NCI-H1417 treated with DMSO at 0.1 percent for 48 hours (cell line): ENCODE measurements at regions not wholly inside any gene's neighbourhood (a gene's known extent, or its start where the extent isn't known, plus 50 kb on each side); places are given as distances from the start of the nearest gene placed in this dataset.
"Not testable (repeated sequence)": the region's sequence is repeated elsewhere in the genome, so short reads cannot be mapped to it uniquely, and the experiment has no call there.

Experiments
- DNase-seq: peaks from one replicate; lab custom pipeline; 2025; lab: John Stamatoyannopoulos, UW

DNA sequence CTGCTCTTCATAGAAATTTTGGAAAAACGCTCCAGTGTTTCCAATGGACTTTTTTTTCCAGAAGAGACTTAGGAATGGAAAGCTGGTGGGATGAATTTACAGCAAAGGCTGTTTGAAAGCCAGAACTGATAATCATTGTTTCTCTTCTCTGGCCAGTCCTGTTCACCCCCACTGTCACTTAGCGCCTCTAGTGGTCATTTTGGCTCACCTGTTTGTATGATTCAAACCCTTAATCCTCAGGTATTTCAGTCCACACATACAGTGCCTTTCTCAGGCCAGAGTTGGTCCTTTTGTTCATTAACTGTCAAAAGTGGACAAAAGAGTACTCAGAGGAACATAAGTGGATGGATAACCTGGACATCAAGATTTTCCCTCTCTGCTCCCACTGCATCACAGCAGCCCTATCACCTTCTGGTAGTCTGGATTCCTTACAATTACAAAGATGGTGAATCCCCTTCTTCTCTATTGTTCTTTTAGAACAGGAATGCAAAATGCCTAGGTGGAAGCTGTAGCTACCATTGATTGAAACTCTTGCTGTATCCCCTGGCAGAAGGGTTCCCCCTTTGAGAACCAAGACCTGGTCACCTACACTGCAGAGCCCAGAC is 177.6 kb upstream of the OLFM3 start:
- no peak for DNase-seq

DNA sequence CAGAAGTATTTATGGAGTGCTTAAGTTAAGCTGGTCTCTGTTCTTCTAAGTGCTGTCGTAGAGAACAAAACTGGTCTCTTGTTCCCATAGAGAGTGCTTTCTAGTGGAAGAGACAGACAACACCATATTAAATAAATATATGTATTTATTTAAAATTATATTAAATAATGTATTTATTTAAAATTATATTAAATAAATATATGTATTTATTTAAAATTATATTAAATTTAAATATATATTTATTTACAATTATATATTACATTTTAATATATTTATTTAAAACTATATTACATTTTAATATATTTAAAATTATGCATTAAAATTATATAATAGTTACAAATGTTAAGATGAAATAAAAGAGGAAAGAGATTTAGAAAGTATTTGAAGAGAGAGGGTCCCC is 175.5 kb upstream of the OLFM3 start:
- DNase-seq = no peak

DNA sequence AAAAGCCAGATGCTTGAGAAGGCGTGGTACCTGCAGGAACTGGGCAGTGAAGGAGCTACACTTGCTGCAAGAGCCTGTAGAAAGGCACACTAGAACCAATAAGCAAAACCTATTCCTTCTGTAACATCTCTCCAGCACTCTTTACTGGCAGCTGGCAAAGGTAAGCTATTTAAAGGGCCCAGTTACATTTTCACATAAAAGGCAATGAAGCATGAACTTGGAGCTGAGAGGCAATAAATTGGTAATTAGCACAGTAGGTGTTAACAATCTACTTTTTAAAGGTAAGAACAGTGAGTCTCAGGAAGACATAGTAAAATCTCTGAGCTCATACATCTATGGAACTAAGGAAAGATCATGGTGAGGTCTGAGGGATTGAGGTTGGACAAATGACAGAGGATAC is 167.1 kb upstream of the OLFM3 start:
- DNase-seq = peak; percentile 86

DNA sequence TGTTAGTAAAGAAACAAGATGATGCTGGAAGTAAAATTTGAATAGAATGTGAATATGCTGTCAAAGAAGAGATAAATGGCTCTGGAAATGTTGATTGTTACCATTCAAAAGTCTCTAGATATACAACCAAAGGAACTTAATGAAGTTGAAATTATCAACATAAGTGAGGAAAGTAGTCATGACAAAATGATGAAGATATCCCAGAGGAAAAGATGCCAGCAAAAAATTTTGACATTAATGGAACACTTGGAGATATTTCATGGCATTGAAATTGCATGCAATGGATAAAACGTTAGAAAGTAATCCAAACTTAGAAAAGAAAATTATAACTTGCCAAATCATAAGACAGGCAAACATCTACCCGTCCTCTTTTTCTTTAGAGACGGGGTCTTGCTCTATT is 154.5 kb upstream of the OLFM3 start:
- DNase-seq = no peak

DNA sequence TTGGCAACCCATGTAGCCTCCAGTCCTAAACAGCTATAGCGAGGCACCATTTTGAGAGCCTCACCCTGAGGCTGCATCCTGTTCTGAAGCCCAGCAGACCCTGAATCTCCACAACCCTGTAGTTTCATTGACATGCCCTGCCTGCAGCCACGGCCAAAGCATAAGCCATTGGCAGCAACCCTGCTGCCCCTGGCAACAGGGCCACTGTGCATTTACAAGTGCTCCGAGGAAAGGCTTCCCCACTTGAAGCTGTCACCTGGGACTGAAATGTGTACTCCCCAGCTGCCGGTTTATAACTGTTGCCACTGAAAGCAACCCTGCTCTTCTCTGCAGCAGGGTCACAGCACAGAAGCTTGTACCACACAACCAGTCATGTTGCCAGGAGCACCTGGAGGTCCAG is 124.2 kb upstream of the OLFM3 start:
- DNase-seq = no peak

DNA sequence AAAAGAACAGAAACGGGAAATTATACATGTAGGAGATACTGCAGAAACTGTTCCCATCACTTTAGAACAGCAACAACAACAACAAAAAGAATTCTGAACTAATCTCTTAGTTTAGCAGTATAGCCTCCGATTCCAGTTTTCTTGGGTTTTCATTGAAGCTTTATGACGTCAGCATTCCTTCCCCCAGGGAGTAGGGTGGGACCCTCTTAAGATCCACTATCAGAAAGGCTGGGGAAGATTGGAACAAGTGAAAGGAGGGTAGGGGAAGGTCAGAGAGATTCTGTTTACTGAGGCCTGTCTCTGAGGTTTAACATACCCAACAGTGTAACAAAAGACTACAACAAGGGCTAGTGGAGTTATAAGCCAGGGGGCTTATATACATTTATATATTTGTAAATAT is 121.4 kb upstream of the OLFM3 start:
- no peak for DNase-seq

DNA sequence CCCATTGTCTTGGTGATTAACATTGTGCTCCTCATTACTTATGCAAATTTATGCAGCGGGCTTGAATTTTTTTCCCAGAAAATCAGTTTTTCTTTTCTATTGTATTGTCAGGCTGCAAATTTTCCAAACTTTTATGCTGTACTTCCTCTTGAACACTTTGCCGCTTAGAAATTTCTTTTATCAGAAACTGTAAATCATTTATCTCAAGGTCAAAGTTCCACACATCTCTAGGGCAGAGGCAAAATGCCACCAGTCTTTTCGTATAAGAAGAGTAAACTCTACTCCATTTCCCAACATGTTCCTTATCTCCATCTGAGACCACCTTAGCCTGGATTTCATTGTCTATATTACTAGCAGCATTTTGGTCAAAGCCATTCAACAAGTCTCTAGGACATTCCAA is 113.9 kb upstream of the OLFM3 start:
- no peak for DNase-seq

DNA sequence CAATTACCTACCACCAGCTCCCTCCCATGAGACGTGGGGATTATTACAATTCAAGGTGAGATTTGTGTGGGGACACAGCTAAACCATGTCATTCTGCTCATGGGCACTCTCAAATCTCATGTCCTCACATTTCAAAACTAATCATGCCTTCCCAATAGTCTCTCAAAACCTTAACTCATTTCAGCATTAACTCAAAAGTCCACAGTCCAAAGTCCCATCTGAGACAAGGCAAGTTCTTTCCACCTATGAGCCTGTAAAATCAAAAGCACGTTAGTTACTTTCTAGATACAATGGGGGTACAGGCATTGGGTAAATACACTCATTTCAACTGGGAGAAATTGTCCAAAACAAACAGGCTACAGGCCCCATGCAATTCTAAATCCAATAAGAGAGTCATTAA is 112.8 kb upstream of the OLFM3 start:
- DNase-seq = not testable (repeated sequence)

DNA sequence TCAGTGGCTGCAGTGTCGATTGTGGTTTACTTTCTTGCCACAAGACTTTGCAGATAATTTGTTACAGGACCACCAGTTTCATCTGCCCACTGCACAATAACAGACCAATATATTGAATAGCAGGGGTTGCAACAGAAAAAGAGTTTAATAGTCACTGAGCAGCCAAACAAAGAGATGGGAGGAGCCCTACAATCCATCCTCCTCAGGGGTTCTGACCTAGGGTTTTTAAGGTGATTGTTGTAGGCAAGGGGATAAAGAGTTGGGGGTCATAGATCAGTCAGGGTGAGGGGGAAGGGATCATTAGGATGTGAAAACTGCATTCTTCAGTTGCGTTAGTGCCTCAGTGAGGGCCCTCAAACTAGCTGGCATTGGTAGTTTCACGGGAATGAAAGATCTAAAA is 110.7 kb upstream of the OLFM3 start:
- no peak for DNase-seq

DNA sequence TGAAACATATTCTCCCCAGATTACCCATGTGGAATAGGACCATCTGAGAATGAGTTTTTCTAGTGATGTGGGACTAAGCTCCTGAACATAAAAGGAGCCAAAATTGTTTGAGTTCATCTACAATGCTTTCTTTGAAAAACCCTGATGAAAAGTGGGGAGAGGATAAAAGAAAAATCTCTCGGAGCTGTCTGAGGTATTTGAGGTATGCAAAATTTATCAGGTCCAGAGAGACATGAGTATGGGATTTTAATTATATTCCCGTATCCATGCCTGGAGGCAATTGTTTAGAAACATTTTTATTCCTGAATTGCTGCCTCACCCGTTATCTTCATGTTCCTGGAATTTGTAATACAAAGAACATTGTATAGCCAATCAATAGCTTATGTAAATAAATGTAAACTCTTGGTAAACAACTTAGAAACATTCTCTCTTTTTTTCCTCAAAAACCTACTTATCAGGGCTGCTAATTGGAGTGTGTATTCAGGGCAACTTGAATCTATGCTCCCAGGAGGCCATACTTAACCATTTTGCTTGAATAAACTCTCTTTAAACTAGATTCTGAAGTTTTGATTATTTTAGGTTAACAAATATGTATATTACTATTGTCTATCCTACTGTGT is 109.3 kb upstream of the OLFM3 start:
- DNase-seq = no peak

DNA sequence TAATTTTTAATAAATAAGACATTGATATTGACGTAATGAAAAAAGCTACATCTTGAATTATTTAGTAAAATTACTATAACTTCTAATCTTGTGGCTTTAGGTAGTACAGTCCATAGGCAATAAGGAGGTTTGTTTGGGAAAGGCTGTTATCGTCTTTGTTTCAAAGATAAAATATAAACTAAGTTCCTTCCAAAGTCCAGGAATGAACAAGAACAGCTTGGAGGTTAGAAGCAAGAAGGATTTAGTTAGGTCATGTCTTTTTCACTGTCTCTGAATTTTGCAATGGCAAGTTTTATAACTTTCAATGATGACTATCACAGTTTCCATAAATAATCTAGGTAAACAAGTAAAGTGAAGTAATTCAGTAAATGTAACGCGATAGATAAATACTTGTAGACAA is 106.9 kb upstream of the OLFM3 start:
- no peak for DNase-seq

DNA sequence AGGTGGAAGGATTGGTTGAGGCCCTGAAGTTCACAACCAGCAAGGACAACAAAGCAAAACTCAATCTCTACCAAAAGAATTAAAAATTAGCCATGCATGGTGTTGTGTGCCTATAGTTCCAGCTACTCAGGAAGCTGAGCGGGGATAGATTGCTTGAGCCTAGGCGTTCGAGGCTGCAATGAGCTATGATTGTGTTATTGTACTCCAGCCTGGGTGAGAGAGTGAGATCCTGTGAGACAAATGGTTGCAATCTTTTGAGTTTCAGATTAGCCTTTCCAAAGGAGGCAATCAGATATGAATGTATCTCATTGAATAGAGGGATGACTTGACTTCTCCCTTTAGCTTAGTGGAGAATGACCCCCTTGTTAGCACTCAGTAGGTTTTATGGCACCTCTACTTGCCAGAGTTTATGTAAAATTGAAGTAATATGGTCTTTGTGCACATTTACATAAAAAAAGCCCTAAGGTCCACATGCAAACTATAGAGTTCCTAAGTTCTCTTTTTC is 105.6 kb upstream of the OLFM3 start:
- no peak for DNase-seq

DNA sequence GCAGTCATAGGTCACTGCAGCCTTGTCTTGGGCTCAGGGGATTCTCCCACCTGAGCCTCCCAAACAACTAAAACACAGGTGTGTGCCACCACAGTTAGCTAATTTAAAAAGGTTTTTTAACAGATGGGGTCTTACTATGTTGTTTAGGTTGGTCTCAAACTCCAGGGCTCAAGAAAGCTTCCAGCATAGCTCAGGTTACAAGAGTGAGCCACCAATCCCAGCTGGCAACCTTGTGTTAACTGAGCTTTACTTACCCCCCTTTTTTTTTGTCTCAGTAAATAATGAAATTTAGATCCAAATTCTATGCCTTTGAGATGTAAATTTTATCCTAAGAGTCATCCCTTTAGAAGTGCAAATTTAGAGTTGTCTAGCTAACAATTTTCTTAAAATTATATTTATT is 103.9 kb upstream of the OLFM3 start:
- DNase-seq = no peak

DNA sequence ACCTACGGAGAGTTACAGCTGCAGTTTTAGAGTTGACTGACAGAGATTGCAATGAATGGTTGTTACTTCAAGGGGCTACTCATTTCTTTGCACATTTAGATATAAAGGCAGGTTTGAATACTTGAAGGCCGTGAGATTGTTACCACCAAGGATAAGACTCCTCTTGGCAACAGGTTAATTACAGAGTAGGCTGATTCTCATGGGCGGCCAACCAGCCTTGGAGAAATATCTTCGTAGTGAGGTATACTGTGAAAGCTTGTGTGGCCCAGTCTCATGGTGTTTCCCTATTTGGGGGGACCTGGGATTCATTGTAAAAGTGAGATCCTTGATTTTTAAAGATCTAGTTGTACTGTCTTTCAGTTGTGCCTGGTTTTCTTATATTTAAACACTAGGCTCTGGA is 103.2 kb upstream of the OLFM3 start:
- no peak for DNase-seq

DNA sequence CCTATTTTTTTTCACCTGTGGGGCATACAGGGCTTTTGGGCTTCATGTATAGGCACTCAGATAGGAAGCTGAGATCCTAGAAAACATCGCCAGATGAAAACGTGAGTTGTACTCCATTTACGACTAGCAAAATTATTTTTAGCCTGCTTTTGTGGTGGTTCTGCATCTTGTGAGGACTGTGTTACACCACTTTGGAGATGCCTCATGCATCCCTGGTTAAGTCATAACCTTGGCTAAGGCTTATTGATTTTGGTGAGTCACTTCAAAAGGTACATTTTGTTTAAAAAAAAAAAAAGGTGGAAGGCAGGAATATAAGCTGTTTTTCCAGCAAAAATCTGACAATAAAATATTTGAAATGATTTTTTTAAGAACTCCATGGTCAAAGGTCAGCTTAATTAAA is 101.8 kb upstream of the OLFM3 start:
- no peak for DNase-seq

DNA sequence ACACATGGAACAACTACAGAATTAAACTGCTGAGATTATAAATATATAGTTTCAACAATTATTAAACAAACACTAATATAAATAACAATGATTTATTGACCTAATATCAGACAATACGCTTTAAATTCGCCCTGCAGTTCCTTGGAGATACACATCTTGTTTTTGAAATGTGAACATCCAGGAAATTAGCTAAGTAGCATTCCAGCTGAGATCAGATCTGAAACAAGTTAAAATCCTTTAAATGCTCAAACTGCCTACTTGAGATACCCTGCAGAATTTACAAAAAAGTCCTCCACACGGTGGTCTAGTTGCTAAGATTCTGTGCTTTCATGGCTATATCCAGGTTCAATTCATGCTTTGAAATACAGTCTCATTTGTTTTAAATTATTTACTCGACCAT is 101.4 kb upstream of the OLFM3 start:
- no peak for DNase-seq

DNA sequence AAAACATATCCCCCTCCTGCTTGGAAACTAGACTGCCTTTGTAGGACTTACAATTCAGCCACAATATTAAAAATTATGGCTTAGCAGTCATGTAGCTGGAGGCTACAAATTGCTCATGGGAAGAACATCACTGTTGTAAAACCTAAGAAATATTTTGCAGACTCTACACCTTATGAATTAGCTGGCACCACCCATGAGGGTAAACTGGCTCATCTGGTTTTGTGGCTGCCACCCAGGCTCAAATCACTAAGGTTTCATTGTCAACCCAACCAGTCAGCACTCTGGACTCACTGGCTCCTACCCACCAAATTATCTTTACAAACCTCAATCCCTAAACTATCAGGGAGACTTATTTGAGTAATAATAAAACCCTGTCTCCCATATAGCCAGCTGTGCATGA is 100.7 kb upstream of the OLFM3 start:
- DNase-seq = no peak

DNA sequence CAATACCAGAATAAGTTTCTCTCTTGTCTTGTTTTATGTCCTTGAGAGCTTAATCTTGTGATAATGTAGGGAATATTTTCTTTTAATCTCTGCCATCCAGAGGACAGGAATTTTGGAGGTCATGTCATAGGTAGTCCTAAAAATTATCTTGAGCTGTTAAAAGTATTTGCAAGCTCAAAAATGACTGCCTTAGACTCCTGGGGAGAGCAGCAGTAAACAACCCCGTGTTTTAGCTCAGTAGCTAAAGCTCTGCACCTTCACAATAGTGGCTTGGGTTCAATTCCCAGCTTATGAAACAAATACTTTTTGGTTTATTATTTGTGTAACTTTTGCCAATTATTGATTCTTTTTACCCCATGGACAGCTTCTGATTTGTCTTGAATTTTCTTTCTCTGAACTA is 99.4 kb upstream of the OLFM3 start:
- DNase-seq = no peak

DNA sequence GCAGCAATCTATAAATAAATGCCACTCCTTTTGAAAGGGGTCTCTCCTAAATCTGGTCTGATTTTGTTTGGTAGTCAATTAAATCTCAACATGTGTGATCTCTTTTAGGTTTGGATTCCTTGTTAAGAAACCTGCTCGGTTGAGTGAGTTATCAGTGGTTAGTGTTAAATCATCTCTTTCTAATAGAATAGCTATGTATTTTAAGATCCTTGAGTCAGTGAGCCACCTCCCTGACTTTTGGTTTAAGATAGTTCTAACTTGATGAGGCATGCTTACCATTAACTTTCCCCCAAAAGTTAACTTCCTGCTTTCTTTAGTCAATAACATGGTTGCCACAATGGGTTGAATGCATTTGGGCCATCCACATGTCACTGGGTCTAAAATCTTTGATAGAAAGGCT is 93.1 kb upstream of the OLFM3 start:
- DNase-seq = no peak

DNA sequence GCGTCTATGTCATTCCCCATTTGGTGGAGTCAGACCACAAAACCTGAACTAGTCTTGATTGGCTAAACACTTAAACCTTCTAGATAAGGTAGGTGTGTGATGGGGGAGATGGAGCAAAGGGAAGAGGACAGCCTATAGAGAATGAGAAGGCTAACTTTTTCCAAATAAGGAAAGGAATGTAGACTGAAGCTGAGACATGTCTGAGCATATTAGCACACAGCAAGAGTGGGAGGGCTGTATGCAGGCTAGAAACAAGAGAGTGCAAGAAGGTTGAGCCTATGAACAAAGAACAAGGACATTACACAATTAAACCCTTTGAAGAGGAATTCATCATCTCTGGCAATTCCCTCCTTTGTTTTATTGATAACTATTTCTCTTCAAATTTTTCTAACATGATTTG is 89.2 kb upstream of the OLFM3 start:
- no peak for DNase-seq

DNA sequence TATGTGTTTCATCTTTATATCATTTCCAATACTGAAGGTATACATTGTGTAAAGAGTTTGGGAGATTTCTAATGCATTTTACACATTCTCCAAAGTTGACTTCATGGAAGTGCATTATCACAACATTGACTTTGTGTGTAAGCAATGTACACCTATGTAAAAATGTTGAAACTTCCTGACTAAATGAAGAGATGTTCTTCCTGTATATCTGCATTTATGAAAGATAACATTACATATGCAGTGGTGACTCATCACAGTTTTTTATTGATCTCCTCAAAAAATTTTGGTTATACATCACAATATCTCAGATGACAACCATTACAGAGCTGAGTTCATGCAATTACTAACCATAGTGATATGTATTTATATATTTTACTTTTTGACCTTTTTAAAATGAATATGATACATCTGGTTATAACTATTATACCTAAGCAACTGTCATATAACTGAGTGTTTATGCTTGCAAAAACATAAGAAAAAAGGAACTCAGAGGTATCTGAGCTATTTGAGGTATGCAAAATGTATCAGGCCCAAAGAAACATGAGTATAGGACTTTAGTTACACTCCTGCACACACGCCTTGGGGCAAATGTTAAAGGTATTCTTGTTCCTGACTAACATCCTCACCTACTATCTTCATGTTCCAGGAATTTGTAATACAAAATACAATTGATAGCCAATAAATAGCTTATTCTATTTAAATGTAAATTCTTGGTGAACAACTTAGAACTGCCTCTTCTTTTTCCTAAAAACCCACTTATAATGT is 88.2 kb upstream of the OLFM3 start:
- DNase-seq = no peak

DNA sequence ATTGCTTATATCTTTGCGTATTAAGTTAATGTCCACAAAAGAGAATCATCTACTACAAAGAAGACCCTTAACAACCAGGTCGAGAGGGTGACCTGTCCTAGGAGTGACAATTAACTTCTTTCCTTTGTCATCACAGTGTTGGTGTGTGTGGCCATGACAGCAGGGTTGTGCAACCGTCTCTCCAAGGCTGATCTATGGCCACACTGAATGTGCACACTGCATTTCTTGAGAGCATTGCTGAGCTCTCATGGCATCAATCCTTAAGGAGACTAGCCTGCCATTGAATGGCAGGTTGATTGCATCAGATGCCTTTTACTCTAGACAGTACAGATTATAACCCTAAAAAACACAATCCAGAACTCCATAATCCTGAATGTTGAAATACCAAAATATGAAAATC is 86.5 kb upstream of the OLFM3 start:
- no peak for DNase-seq

DNA sequence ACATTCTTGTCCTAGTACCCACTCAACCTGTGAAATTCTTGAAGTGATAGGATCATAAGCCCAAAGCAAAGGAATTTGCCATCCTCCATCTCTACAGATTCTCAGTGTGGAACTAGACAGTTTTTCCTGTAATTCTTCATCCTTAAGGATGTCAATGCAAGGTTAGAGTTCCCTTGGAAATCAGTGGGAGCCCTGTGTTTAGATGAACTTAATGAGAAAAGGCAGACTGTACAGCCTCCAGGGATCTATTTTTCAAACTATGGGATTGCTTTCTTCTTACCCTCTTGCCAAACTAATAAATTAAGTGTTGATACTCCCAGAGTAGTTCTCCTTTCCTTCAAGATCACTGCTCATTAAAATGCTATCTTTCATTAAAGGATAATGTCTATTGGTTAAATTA is 78.1 kb upstream of the OLFM3 start:
- DNase-seq = no peak

DNA sequence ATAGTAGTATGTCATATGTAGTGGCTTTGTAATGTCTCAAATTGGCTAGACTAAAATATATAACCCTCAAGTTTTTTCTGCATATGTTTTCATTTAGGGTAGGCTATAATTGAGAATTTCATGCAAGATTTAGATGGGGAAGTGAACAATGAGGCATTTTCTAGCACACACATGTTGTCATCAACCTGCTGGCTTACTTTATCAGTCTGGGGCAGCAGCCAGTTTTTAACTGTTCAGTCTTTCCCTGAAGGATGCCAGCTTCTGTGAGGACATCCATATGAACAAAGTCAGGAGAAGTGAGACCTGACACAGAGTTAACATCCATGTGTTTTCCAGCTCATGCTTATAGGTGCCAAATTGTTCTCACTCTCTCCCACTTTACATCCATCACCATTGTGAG is 74.7 kb upstream of the OLFM3 start:
- DNase-seq = no peak
